Colonic mucosa (tissue), 4 donors: ENCODE measurements at regions not wholly inside any gene's neighbourhood (a gene's known extent, or its start where the extent isn't known, plus 50 kb on each side); places are given as distances from the start of the nearest gene placed in this dataset.

ENCODE experiments used
- DNase-seq: peaks from one replicate; pipeline ENCODE4 v3.0.0-alpha.2; 2020
- H3K27ac ChIP-seq: fragments of 200-600 bp; one replicate; pipeline ENCODE4 v1.8.0; 2021
- H3K27me3 ChIP-seq: fragments of 200-600 bp; one replicate; pipeline ENCODE4 v1.8.0; 2021
- H3K36me3 ChIP-seq: fragments of 200-600 bp; one replicate; pipeline ENCODE4 v1.8.0; 2021
- H3K4me1 ChIP-seq: fragments of 200-600 bp; one replicate; pipeline ENCODE4 v1.8.0; 2021; ENCODE audit warnings: mild to moderate bottlenecking
- H3K4me3 ChIP-seq: fragments of 200-600 bp; one replicate; pipeline ENCODE4 v1.8.0; 2021
- H3K9ac ChIP-seq, 2 donors: one replicate each; pipeline ENCODE4 v1.7.0; 2013; ENCODE audit warnings: control low read depth in 2 of 2, low read depth in 2 of 2, low read length in 2 of 2
- H3K9me3 ChIP-seq: fragments of 200-600 bp; one replicate; pipeline ENCODE4 v1.8.0; 2021
- intact Hi-C: fragments of 100-400 bp; cut with DNase I; formaldehyde crosslinking; loops from one replicate; pipeline ENCODE4 v1.14.1; 2022
- TF ChIP-seq, protein P1 (sequence below): fragments of 200-600 bp; IDR thresholded peaks from one replicate; pipeline ENCODE4 v1.8.0; 2022; ENCODE audit warnings: antibody characterized with exemption, mild to moderate bottlenecking
- donor health status: healthy.
- donor health status: DM: no; HTN: no; CAD: no.
- donor health status: DM: no; HTN: no; CAD: no.

DNA sequence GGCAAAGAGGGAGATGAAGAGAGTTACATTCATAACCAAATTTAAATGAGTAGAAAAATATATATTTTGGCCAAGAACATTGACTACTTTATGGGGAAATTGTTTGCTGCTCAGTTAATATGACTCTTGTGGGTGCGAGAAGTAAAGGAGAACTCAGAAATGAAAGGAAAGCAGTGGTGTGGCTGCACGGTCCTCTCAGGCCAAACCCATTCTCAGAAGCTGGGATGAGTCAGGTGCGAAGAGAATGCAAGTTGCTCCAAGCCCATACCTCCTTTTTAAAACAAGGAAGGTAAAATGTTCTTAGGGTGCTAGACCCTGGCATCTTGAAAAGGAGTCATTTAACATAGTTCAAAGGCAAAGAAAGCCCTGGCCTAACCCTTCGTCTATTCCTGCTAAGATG, 258.6 kb downstream of the RAD51AP2 start:
- H3K9ac ChIP-seq, result no peak overlapping the region

DNA sequence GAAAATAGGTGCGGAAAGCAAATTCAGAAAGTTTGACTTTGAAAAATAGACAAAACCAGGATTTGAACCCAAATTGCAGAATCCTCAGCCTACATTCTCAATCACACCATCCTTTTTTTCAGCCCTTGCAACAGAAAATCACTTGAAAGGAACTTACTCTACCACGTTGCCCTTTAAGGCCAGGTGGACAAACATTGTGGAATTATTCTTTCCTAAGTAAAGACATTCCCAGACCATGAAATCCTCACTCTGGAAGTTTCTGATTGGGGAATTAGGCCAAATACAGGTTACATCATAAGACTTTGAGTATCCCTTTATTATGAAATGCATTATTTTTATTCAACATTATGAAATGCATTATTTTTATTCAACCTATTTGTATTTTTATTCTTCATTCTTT, 259.4 kb downstream of the RAD51AP2 start:
- Histone ChIP-seq H3K4me3 (no peak overlapping the region), H3K9me3 (no peaks in the 10 kb centered on the region), H3K4me1 (no peaks in the 10 kb centered on the region), H3K36me3 (no peaks in the 10 kb centered on the region), H3K27ac (no peak overlapping the region), H3K9ac (no peak overlapping the region), H3K27me3 (no peaks in the 10 kb centered on the region)
- DNase-seq, result no peak
- TF ChIP-seq, protein P1, sequence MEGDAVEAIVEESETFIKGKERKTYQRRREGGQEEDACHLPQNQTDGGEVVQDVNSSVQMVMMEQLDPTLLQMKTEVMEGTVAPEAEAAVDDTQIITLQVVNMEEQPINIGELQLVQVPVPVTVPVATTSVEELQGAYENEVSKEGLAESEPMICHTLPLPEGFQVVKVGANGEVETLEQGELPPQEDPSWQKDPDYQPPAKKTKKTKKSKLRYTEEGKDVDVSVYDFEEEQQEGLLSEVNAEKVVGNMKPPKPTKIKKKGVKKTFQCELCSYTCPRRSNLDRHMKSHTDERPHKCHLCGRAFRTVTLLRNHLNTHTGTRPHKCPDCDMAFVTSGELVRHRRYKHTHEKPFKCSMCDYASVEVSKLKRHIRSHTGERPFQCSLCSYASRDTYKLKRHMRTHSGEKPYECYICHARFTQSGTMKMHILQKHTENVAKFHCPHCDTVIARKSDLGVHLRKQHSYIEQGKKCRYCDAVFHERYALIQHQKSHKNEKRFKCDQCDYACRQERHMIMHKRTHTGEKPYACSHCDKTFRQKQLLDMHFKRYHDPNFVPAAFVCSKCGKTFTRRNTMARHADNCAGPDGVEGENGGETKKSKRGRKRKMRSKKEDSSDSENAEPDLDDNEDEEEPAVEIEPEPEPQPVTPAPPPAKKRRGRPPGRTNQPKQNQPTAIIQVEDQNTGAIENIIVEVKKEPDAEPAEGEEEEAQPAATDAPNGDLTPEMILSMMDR, result no peak
- intact Hi-C loops, result no loop called here

More for the DNA sequence above, 258.6 kb downstream of the RAD51AP2 start:
- H3K36me3 ChIP-seq, result no peaks in the 10 kb centered on the region
- no peak overlapping the region for H3K27ac ChIP-seq
- TF ChIP-seq, protein P1, result no peak
- intact Hi-C loops, result no loop called here
- H3K4me3 ChIP-seq, result no peak overlapping the region
- H3K27me3 ChIP-seq, result no peaks in the 10 kb centered on the region
- no peak for DNase-seq
- no peaks in the 10 kb centered on the region for H3K4me1 ChIP-seq
- no peaks in the 10 kb centered on the region for H3K9me3 ChIP-seq

DNA sequence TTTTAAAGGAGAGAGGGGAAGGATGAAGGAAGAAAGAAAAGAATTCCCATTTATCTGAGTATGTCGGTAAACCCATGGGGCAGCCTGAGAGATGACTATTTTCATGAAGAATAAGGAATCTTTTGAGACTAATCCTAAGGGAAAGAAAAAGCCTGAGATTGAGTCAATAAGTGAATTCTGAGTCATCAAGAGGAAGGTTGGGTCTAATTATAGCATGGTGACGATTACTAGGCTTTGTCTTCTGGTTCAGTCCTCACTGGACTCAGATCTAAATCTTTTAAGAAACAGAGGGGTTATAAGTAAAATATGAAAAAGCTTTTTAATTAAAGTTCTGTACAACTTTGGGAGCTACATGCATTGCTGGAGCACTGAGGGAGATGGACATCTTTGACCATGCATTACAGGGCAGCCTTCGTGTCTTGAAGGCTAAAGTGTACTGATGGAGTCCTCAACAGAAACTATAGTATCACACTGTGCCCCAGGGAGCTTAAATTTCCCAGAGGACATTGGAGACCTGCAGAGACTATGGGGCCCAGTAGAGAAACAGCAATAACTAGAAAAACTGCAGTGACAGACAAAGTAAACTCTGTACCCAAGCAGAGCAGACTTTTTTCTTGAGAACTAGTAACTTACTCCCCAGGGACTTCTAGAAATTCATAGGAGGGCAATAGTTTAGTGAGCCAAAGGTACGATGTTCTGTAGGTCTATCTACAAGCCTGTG, 260.9 kb downstream of the RAD51AP2 start:
- intact Hi-C loops, result no loop called here
- no peak overlapping the region for H3K4me3 ChIP-seq
- no peaks in the 10 kb centered on the region for H3K36me3 ChIP-seq
- H3K9me3 ChIP-seq, result no peaks in the 10 kb centered on the region
- no peak for DNase-seq
- no peak overlapping the region for H3K27ac ChIP-seq
- H3K27me3 ChIP-seq, result no peaks in the 10 kb centered on the region
- H3K9ac ChIP-seq, result no peak overlapping the region
- no peaks in the 10 kb centered on the region for H3K4me1 ChIP-seq
- TF ChIP-seq, protein P1, result no peak

DNA sequence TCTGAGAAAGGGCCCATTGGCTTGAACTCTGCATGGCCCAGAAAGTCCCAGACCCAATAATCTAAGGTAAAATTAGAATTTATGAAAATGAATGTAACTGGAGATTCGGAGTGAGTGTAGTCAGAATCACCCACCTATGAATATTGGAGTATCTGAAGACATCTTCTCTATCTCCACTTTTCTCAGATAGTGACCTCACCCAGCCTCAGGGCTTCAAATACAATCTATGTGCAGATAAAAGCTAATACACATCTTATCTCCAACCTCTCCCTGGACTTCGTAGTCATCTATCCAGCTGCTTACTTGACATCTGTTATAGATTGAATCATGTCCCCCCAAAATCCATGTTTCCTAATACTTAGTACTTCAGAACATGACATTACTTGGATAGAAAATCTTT, 263.2 kb downstream of the RAD51AP2 start:
- TF ChIP-seq, protein P1, result no peak
- no peaks in the 10 kb centered on the region for H3K27me3 ChIP-seq
- H3K4me1 ChIP-seq, result no peaks in the 10 kb centered on the region
- intact Hi-C loops, result no loop called here
- no peak for DNase-seq
- no peak overlapping the region for H3K4me3 ChIP-seq
- H3K27ac ChIP-seq, result no peak overlapping the region
- no peaks in the 10 kb centered on the region for H3K9me3 ChIP-seq
- no peak overlapping the region for H3K9ac ChIP-seq
- no peaks in the 10 kb centered on the region for H3K36me3 ChIP-seq

DNA sequence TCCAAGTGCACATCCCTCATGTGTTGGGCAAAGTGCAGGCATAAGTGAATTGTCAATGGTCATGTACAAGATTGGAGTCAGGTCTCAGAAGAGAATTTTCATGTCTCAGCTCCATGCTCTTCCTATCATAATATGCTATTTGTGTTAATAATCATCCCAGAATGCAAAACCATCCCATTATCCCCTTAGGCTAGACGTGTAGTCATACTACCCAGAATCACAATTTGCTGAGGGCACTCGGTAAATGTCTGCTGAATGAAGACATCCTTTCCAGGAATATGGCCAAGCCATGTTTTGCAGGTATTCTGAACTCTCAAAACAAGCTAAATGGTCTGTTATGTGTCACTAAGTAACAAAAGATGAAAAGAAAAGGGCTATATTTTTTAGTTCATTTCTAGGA, 263.8 kb downstream of the RAD51AP2 start:
- no peaks in the 10 kb centered on the region for H3K9me3 ChIP-seq
- H3K4me3 ChIP-seq, result no peak overlapping the region
- H3K36me3 ChIP-seq, result no peaks in the 10 kb centered on the region
- no peak overlapping the region for H3K9ac ChIP-seq
- no peaks in the 10 kb centered on the region for H3K4me1 ChIP-seq
- TF ChIP-seq, protein P1, result no peak
- intact Hi-C loops, result no loop called here
- H3K27ac ChIP-seq, result no peak overlapping the region
- no peak for DNase-seq
- no peaks in the 10 kb centered on the region for H3K27me3 ChIP-seq
